ENCODE measurements at regions not wholly inside any gene's neighbourhood (a gene's known extent, or its start where the extent isn't known, plus 50 kb on each side); places are given as distances from the start of the nearest gene placed in this dataset.

DNA sequence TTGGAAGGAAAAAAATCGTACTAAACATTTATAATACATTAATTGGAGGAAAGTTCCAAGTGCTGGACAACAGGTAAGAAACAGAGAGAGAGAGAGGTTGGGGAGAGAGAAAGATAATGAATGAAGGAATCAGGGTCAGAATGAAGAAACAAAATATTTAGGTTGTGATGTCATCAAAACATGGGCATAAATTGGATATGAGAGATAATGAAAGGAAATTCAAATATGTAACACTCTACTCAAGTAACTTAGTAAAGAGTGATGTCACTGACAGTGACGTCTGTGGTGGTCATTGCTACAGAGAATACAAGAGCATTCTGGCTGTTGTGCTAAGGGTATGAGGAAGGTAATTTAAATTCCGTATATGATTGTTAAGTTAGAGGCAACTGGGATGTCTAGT, 543.4 kb upstream of the COX7C start:
- ATAC-seq (no peak), DNase-seq (no peak)
- intact Hi-C loops (cut with micrococcal nuclease) = no loop called here

DNA sequence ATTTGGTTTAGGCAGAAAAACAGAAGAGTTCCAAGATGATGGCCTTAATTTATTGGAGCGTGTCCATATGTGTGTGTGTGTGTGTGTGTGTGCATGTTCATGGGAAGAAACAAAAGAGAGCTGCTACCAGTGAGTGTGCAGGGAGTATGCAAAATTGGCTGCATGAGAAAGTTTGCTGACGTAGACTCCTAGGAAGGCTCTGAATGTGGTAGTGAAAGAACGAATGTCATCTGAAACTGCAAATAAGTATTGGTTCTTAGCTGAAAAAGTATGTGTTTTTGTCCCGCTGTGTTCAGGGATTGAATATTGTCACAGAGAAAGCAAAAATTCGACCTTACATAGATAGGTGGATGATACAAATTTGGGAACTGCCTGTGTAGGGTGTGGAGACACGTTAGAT, 542.6 kb upstream of the COX7C start:
- ATAC-seq (no peak), DNase-seq (no peak)
- intact Hi-C loops (cut with micrococcal nuclease) = no loop called here

DNA sequence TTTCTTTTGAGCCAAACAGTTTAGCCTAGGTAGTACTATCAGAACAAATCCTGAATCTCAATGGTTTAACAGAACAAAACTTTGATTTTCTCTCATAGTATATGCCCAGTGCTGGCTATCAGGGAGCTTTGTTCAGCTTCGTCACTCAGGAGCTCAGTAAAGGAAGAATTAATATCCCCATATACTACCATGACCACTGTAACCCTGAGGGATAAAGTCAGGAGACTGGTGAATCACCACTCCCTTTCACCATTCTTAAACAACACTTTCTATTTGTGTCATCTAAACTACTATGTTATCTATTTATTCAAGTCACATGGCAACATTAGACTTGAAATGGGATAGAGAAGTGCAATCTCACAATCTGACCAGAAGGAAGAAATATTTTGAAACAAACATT, 522.6 kb upstream of the COX7C start:
- DNase-seq (no peak), ATAC-seq (no peak)
- intact Hi-C loops (cut with micrococcal nuclease) = no loop called here

DNA sequence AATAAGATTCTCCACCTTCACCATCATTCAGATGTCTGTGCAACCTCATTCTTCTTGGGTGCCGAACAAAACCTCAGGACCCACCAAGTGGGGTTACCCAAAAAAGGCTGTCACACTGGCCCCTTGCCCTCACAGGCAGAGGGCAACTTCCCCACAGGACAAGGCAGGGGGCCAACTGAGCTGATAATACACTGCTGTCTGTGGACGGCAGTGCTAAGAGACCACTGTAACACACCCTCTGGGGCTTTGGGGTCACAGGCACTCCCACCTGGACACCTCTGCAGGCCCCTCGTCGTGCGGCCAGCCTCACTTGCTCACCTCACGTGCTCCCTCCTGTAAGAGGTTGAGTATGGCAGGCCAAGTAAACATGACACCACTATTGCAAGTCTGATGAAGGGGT, 515.8 kb upstream of the COX7C start:
- DNase-seq (no peak), ATAC-seq (no peak)
- intact Hi-C loops (cut with micrococcal nuclease) = no loop called here

DNA sequence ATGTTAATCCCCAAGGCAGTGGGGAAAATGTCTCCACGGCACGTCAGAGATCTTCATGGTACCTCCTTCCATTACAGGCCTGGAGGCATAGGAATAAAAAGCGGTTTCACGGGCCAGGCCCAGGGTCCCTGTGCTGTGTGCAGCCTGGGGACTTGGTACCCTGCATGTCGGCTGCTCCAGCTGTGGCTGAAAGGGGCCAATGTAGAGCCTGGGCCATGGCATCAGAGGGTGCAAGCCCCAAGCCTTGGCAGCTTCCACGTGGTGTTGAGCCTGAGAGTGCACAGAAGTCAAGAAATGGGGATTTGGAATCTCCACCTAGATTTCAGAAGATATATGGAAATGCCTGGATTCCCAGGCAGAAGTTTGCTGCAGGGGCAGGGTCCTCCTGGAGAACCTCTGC, 508.9 kb upstream of the COX7C start:
- intact Hi-C loops (cut with micrococcal nuclease) = no loop called here
- ATAC-seq (no peak), DNase-seq (no peak)

DNA sequence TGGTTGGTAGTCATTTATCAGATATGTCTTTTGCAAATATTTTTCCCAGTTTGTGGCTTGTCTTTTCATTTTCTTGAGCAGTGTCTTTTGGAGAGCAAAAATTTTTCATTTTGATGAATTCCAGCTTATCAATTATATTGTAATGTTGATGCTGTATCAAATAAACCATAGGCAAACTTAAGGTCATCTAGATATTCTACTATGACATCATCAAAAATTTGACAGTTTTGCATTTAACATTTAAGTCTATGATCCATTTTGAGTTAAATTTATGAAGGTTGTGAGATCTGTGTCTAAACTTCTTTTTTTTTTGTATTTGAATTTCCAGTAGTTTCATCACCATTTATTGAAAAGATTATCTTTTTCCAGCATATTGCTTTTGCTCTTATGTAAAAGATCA, 505.5 kb upstream of the COX7C start:
- no peak for ATAC-seq
- intact Hi-C loops (cut with micrococcal nuclease) = no loop called here
- DNase-seq = no peak

DNA sequence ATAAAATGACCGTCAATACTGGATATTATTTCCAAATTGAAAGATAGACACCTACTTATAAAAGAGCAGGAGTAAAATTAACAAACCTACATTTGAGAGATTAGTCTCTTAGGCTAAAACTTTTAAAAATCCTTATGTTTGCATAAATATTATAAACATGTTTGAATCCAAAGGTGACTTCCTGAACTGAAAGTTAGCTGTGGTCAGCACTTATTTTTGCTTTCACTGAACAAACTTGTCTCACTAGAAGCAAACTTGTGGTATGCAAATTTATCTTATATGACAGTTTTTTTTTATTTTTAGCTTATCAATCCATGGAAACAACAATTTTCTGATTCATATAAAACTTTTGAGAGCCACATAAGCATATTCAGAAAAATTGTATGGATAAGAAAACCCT, 502.6 kb upstream of the COX7C start:
- intact Hi-C loops (cut with micrococcal nuclease) = no loop called here
- ATAC-seq = no peak
- no peak for DNase-seq

DNA sequence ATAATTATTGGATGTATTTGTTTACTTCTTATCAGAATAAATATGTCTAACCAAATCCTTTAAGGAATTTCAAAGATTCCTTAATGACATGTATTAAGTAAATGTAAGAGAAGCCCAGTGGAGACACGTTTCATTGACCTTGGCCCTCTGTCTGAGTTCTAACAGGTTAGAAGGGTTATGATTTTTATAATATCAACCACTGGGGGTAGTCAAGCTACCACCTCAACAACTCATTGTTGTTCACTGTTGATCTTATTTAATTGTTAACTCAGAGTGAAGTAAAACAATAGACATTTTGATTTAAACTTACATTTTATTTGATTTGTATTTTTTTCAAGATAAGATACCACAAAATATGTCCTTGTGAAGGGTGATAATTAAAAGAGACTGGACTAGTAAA, 499.2 kb upstream of the COX7C start:
- intact Hi-C loops (cut with micrococcal nuclease) = no loop called here
- ATAC-seq (no peak), DNase-seq (no peak)

DNA sequence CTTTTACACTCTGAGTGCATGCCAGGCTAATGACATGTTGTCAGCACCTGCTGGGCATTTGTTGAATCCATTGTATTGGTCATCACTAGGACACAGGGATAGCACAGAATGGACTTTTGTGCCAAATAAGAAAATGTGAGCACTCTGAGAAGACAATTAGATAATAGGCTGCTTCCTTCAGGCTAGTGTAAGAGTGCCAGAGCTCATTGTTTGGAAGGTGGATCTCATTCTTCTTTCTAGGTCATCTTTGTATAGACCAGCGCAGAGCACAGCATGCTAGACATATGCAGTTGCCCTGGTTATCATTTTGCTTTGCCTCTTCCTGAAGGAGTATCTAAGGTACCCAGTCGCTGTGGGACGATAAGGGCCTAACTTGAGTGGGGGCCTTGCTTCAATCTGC, 493.4 kb upstream of the COX7C start:
- ATAC-seq (no peak), DNase-seq (no peak)
- intact Hi-C loops (cut with micrococcal nuclease) = no loop called here

DNA sequence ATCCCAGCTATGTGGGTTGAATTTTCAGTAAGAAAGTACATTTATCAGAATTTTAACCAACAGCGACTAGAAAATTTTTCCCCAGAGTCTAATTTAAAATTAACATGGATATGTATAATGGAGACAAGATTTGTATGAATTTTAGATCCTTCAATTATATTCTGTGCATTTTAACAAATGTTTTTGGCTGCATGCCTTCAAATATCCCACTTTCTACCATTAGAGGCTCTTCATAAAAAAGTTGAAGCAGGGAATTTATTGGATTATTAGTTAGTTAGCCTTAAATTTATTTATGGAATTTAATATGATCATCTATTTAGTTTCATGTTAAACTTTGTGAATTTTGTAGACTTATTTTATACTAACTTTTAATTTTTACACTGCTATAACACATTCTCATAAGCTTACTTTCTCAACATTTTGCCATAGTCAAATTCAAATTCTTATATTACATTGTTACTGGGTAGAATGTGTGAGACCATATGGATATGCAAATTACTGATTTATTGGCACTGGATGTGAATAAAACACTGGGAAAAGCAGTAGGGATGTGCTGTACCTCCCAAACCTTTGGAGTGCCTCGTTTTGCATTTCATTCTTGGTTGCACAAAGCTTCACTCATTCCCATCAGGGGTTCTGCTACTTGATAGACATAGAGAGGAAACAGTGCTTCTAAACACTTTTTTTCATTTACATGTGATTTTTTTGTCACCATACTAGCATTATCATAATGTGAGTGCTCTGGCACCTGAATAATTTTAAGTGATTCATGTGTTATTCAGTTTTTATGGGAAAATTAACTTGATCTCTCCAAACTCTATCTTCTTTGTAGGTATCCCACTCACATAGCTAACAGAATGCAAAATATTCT, 491.8 kb upstream of the COX7C start:
- intact Hi-C loops (cut with micrococcal nuclease) = no loop called here
- DNase-seq = no peak
- ATAC-seq = no peak

DNA sequence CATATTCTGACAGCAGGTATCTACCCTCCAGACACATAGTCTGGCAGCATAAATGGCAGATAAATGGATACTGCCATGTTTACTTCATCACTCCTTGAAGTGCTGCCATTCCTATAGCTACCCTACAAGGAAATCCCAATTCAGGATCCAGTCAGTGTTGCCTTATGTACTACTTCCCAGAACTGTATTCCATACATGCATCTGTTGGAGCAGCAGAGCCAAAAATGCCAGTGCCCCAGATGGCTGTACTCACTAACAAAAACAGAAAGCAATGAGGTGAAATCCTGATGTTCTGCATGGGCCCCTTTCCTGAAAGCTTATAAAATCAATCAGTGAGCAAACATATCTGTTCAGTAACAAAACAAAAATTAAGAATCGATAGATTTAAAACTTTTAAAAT, 490.0 kb upstream of the COX7C start:
- intact Hi-C loops (cut with micrococcal nuclease) = no loop called here
- no peak for DNase-seq
- no peak for ATAC-seq

DNA sequence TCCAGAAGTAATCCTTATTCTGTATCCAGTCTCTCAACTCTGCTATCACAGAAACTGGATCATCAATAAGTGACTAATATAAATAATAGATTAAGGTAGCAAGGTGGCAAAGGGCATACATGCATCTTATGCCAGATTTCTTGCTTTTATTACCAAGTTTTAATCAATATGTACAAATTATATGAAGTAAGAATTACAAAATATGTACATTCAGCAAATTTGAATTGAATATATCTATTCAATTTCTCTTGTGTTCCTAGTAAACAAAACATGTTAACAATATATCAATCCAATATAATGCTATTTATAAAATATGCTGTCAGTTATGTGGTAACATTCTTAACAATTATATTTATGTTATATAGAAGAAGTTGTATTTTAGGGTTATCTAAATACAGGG, 488.7 kb upstream of the COX7C start:
- intact Hi-C loops (cut with micrococcal nuclease) = no loop called here
- no peak for DNase-seq

DNA sequence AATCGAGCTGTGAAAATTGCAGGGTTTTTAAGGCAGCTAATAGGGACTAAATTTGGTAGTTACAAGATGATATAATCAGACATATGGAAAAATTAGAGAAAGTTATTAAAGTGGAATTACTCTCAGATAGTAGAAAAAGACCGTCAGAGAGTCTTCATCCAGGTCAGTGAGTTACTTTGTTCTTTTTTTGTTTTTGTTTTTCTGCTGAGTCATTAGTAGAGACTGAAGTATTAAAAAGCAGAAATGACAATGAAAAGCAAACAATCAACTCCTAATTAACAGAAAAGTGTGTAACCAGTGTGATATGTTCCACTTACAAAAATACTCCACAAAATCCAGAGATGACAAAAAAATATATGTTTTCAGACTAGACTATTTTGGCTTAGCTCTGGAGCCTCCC, 480.4 kb upstream of the COX7C start:
- intact Hi-C loops (cut with micrococcal nuclease) = no loop called here
- no peak for DNase-seq
- ATAC-seq = no peak

More for the DNA sequence above, 488.7 kb upstream of the COX7C start:
- no peak for ATAC-seq

DNA sequence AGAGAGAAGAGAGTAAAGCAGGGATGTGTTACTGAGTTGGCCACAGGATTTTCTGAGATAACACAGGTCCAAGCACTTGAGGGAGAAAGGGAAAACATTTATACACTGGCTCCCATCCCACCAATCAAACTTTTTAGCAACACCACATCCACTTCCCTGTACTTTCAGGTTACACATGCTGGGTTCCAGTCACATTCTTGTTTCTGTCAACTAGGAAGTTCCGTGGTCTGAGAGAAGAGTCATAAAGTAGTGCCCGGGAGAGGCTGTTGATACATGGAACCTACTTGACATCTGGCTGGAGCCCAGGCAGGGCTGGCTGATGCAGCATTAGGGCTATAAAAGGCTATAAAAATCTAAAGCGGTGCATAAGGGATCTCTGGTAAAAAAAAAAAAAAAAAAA, 473.9 kb upstream of the COX7C start:
- intact Hi-C loops (cut with micrococcal nuclease) = no loop called here
- peak; percentile 56 for ATAC-seq
- no peak for DNase-seq

DNA sequence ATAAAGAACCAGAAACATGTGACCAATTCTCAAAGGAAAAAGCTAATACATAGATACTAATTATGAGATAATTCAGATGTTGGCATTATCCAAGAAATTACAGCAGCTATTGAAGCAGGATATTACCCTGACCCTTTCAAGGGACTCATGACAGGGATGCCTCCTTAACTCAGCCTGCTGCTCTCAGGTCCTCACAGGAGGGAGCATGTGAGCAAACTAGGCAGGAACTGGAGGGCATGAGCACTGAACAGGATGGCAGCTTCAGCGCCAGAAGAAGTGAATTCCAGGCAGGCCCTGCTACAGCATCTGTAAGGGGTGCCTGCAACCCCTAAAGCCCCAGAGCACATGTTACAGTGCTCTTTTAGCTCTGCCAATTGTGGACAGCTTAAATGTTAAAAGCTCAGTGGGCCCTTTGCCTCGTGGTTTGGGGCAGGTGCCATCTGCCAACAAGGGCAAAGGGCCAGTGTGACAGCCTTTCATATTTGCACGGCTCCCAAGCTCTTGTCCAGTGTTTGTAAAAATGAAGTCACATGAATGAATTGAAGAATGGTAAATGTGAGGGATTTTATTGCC, 464.7 kb upstream of the COX7C start:
- no peak for ATAC-seq
- intact Hi-C loops (cut with micrococcal nuclease) = no loop called here
- no peak for DNase-seq

DNA sequence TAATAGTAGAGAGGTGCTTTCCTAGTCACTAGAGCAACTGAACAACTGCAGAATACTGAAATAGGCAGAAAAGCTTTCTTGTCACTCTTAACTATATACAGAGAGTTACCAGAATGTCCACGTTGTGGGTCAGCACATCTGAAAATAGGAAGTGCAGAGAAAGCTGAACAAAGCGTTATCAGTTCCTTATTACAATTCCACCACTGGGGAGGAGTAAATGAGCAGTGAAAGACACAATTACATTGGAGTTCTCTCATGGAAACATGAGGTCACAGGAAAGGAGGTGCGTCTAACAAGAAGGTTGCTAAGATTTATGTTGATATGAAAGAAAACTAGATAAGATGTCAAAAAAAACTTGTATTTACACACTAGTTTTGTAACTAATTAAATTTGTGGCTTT, 461.9 kb upstream of the COX7C start:
- DNase-seq (no peak), ATAC-seq (no peak)
- intact Hi-C loops (cut with micrococcal nuclease) = no loop called here

DNA sequence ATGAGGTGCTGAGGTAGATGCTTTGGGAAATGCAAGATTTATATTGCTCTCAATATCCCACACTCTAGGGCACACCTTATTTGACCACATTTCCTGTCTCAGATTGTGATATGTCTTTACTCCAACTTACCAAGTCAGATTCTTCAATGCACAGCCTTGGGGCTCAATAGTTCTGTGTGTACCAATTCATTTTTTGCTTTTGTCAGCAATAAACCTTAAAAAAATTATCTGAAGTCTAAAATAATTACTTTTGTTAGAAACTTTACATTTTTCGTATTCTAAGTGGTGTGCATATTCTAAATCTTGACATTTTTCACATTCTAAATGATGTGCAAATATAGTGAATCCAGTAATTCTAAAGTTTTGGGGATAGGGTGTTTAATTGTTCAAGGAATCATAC, 447.5 kb upstream of the COX7C start:
- intact Hi-C loops (cut with micrococcal nuclease) = no loop called here
- ATAC-seq (no peak), DNase-seq (no peak)

DNA sequence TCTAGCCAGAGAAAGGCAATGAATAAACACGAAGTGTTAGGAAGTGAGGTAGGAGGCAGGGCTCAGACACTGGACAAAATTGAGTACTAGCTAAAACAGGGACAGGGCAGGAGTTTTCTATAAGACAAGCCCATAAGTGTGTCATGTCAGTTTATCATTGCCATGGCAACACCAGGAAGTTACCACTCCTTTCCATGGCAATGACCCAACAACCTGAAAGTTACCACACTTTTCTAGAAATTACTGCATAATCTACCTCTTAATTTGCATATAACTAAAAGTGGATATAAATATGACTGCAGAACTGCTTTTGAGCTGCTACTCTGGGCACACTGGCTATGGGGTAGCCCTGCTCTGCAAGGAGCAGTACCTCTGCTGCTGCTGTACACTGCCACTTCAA, 442.5 kb upstream of the COX7C start:
- intact Hi-C loops (cut with micrococcal nuclease) = no loop called here
- no peak for DNase-seq
- ATAC-seq = no peak

DNA sequence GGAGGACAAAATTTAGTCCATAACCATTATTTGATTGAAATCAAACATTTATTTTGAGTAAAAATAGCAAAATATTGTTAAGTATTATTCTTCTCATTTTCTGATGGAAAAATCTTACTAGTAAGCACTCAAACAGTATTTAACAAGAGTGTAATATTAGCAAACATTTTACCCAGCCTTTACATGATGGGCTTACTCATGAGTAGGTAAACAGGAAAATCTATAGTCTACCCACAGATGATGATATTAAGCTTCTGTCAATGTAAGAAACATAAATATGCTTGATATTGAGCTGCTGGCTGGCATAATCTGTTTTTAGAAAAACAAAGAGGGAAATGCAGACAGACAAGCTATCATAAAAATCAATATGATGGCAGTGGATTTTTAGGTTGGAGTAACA, 418.5 kb upstream of the COX7C start:
- no peak for DNase-seq
- ATAC-seq = no peak
- intact Hi-C loops (cut with micrococcal nuclease) = no loop called here

DNA sequence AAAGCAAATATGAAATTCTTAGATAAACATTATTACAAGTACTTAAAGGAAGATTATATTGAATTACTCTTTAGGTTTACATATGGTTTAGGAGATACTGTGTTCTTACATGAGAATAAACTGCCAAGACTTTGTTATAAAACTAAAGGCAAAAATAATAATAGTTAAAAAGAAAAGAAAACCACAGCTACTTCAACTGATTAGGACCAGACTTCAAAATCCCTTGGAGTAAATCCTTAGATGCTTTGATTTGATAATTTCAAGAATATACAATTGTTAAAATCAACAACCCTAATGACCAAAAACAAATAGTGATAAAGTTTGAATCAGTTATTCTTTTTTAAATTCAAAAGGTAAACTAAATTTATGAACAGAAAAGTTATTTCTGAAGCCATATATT, 389.6 kb upstream of the COX7C start:
- intact Hi-C loops (cut with micrococcal nuclease) = no loop called here
- ATAC-seq (no peak), DNase-seq (no peak)

DNA sequence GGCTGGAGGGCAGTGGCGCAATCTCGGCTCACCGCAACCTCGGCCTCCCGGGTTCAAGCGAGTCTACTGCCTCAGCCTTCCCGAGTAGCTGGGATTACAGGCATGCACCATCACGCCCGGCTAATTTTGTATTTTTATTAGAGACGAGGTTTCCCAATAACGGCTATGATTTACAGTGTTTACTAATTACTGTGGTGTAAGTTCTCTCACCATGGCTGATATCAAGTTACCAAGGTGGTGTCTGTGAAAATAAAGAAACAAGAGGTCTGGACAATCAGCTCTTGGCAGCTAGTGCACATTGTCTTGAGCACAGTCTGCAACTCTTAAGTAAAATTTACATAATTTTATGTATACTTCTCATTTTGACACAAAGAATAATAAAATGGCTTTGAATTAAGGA, 385.5 kb upstream of the COX7C start:
- ATAC-seq (no peak), DNase-seq (no peak)
- intact Hi-C loops (cut with micrococcal nuclease) = no loop called here

All from left ventricle myocardium superior (tissue), 1 donor.